GM10266 (cell line): ENCODE measurements at regions not wholly inside any gene's neighbourhood (a gene's known extent, or its start where the extent isn't known, plus 50 kb on each side); places are given as distances from the start of the nearest gene placed in this dataset.
"Not testable (repeated sequence)": the region's sequence is repeated elsewhere in the genome, so short reads cannot be mapped to it uniquely, and the experiment has no call there.

Experiments used
- DNase-seq: peaks from one replicate; pipeline ENCODE4 v3.0.0; 2012; ENCODE audit errors: extremely low spot score
- CTCF ChIP-seq: IDR thresholded peaks from 2 replicates; pipeline ENCODE4 v1.5.1; 2012; ENCODE audit warnings: mild to moderate bottlenecking, low read depth; ENCODE audit not compliant: control insufficient read depth, insufficient read depth; ENCODE audit errors: missing control alignments

DNA sequence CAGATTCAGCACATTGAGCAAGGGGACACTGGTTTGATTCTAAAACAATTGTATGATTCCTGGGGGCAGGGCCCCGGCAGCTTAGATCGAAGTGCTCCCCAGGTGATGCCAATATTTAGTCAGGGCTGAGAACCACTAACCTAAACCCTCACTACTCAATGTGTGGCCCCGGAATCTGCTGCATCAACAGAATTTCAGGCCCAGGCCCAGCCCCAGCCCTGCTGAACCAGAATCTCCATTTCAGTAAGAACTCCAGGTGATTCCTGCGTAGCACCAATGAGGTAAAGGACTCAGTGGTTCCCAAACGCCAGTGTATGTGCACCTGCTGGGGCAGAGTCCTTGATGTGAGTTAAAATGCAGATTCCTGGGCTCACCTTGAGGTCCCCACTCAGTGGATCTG, 152.8 kb upstream of the KCNG1 start:
- no peak for DNase-seq
- no peak for TF ChIP-seq CTCF

- TF ChIP-seq CTCF = no peak
- no peak for DNase-seq
Observed at GRCh38 chr20:51175156-51175555, 152.2 kb upstream of the KCNG1 start.

GRCh38 chr20:51174536-51174935, 151.6 kb upstream of the KCNG1 start:
- no peak for DNase-seq
- TF ChIP-seq CTCF = no peak

DNA sequence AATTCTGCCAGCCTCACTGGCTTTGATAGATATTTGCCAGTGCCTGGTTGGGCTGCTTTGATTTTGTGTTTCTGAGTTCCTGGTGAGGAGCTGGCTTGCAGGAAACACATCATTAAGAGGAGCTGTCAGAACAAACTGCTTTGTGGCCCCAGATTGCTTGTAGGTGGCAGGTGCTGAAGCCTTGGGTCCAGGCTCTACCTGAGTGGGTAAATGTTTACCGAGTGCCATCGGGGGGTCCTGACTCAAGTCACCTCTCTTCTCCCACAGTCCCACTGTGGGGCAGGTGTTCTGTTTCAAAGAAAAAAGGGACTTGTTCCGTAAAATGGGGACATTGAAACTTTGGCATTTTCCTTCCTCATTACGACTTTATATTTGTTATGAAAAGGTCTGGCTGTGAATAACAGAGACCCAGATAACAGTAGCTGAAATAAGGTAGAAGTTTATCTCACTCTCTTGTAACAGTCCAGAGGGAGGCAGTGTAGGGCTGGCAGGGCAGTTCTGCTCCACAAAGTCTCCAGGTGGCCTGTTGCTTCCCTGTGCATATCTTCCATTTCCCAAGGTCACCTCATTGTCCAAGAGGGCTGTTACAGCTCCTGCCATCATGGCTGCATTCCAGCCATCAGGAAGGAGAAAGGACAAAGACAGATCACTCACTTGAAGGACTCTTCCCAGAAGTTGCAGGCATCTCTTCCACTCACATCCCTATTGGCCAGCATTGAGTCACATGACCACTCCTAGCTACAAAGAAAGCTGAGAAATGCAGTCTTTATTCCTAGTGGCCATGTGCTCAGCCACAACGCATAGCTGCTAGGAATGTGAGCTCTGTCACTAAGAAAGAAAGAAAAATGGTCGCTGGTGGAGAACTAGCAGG, 149.9 kb upstream of the KCNG1 start:
- no peak for TF ChIP-seq CTCF
- DNase-seq = no peak

DNA sequence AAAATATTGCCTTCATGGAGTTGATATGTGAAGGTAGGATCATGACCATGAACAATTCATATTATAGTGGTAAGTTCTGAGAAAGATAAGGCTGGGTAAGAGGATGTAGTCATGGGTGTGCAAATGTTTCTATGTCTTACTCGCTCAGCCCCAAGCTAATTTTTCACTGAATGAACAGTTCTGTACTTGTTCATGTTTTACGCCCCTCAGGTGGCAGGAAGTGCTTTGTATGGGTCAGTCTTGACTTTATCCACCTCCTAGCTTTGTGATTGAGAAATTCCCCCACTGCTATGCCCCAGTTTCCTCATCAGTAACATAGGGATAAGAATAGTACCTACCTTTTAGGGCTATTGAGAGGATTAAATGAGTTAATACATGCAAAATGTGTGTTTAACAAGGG, 148.2 kb upstream of the KCNG1 start:
- no peak for TF ChIP-seq CTCF
- DNase-seq = no peak

- no peak for DNase-seq
Observed at GRCh38 chr20:51169813-51170212, 146.9 kb upstream of the KCNG1 start.

DNA sequence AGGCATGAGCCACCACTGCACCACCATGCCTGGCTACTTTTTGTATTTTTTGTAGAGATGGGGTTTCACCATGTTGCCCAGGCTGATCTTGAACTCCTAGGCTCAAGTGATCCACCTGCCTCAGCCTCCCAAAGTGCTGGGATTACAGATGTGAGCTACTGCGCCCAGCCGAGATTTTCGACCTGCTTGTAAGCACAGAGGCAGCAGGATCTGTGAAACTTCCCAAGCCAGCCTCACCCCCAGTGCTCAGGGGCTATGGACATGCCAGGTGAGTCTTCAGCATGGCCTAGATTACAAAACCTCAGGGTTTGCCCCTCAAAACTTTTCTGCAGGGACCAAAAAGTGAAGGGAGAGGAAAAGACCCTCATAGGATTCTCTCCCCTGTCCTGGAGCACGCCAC, 145.0 kb upstream of the KCNG1 start:
- DNase-seq = not testable (repeated sequence)

More at GRCh38 chr20:51169813-51170212, 146.9 kb upstream of the KCNG1 start:
- TF ChIP-seq CTCF = no peak
